GM18498 (cell line): ENCODE measurements at regions not wholly inside any gene's neighbourhood (a gene's known extent, or its start where the extent isn't known, plus 50 kb on each side); places are given as distances from the start of the nearest gene placed in this dataset.
"Not testable (repeated sequence)": the region's sequence is repeated elsewhere in the genome, so short reads cannot be mapped to it uniquely, and the experiment has no call there.

Source experiments
- ATAC-seq: cut with Tn5 transposase; IDR thresholded peaks from one replicate; pipeline ENCODE4 v1.9.1; 2021; ENCODE audit warnings: mild to moderate bottlenecking, moderate library complexity; ENCODE audit not compliant: unreplicated experiment

- no peak for ATAC-seq
Measured at GRCh38 chr7:132030883-132031282, 474.5 kb upstream of the PODXL start.

GRCh38 chr7:132030086-132030568 is 473.7 kb upstream of the PODXL start:
- ATAC-seq, result no peak

GRCh38 chr7:132029369-132030085 is 473.1 kb upstream of the PODXL start:
- ATAC-seq, result no peak

GRCh38 chr7:132028144-132028920 is 471.9 kb upstream of the PODXL start:
- no peak for ATAC-seq

GRCh38 chr7:132024290-132024689 is 467.9 kb upstream of the PODXL start:
- no peak for ATAC-seq

- ATAC-seq, result no peak
Measured at GRCh38 chr7:132023466-132023865, 467.0 kb upstream of the PODXL start.

- ATAC-seq, result no peak
Measured at GRCh38 chr7:132022188-132022587, 465.8 kb upstream of the PODXL start.

- no peak for ATAC-seq
Measured at GRCh38 chr7:132019703-132020102, 463.3 kb upstream of the PODXL start.

- ATAC-seq, result no peak
Measured at GRCh38 chr7:132009778-132010177, 453.4 kb upstream of the PODXL start.

GRCh38 chr7:132004529-132004928 is 448.1 kb upstream of the PODXL start:
- ATAC-seq, result no peak

GRCh38 chr7:132002343-132002968 is 446.0 kb upstream of the PODXL start:
- ATAC-seq, result no peak

- ATAC-seq, result no peak
Measured at GRCh38 chr7:132001146-132001545, 444.7 kb upstream of the PODXL start.

GRCh38 chr7:131999193-131999592 is 442.8 kb upstream of the PODXL start:
- no peak for ATAC-seq

- no peak for ATAC-seq
Measured at GRCh38 chr7:131995324-131995723, 438.9 kb upstream of the PODXL start.

- not testable (repeated sequence) for ATAC-seq
Measured at GRCh38 chr7:131981069-131981468, 424.6 kb upstream of the PODXL start.

GRCh38 chr7:131978118-131978517 is 421.7 kb upstream of the PODXL start:
- ATAC-seq, result not testable (repeated sequence)

- ATAC-seq, result no peak
Measured at GRCh38 chr7:131976411-131976810, 420.0 kb upstream of the PODXL start.

GRCh38 chr7:131974671-131975070 is 418.2 kb upstream of the PODXL start:
- no peak for ATAC-seq

- ATAC-seq, result no peak
Measured at GRCh38 chr7:131972251-131972650, 415.8 kb upstream of the PODXL start.

- ATAC-seq, result no peak
Measured at GRCh38 chr7:131970602-131971001, 414.2 kb upstream of the PODXL start.

- no peak for ATAC-seq
Measured at GRCh38 chr7:131969560-131969959, 413.1 kb upstream of the PODXL start.
